ENCODE measurements at regions not wholly inside any gene's neighbourhood (a gene's known extent, or its start where the extent isn't known, plus 50 kb on each side); places are given as distances from the start of the nearest gene placed in this dataset.

DNA sequence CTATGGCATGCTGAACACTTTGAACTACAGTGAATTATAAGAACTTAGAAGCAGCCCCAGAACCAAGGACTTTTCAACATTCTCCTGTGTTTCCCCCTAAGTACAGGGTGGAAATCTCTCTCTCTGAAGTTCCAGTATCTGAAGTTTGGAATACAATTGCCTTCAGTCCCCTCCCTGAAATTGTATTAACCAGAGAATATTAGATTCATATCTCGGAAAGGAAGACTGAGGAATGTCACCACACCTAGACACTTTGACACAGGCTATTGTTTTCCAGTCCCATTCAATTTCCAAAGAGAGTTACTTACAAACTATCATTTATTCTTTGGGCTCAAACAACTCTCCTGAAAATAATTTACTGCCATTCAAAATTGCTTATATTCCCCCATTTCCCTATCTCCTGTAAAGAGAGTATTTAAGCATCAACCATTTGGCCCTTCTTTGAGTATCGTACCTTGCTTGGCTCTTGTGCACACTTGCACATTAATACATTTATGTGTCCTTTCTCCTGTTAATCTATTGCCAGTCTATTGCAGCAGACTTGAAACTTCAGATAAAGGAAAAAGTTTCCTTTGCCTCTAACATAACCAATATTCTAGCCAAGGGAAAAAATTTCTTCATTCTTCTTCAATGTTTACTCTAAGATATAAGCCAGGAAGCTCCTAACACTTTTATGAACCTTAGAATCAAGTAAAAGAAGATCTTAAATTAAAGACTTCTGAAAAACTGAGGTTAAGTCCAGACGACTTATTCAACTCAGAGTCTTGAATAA lies 402.4 kb upstream of the DDI1 start:
- H3K27me3 Mint-ChIP-seq (ENCODE audit: insufficient read depth, low read depth) = no peaks in the 10 kb centered on the region

DNA sequence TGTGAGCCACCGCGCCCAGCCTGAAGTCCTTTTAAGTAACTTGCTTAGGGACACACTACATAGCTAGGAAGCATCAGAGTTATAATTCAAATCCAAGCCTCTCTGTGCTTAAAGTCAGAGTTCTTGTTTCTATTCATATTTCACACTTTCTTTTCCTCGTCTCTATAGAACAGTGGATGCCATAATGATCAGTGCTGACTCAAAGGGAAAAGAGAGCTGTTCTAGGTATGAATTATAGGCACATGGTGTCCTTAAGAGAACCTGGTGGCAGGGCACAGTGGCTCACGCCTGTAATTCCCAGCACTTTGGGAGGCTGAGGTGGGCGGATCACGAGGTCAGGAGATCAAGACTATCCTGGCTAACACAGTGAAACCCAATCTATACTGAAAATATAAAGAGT lies 400.2 kb upstream of the DDI1 start:
- Mint-ChIP-seq H3K27me3 (ENCODE audit: insufficient read depth, low read depth) (no peaks in the 10 kb centered on the region), H3K36me3 (no peaks in the 10 kb centered on the region), H3K4me3 (no peak overlapping the region), H3K4me1 (peaks cover 20% of the 10 kb centered on the region), H3K27ac (no peak overlapping the region), H3K9me3 (no peaks in the 10 kb centered on the region)
- Histone ChIP-seq H3F3A (ENCODE audit: low read depth) (no peaks in the 10 kb centered on the region), H3K36me3 (no peaks in the 10 kb centered on the region), H3K27ac (no peak overlapping the region), H3K79me2 (ENCODE audit: low read depth) (no peaks in the 10 kb centered on the region), H3K9me3 (ENCODE audit: low read depth) (no peaks in the 10 kb centered on the region), H3K4me2 (no peak overlapping the region), H2AFZ (replicated peaks) (no peak overlapping the region), H3K4me1 (no peaks in the 10 kb centered on the region), H3K9ac (no peak overlapping the region), H3K4me3 (no peak overlapping the region), H3K27me3 (no peaks in the 10 kb centered on the region), H4K20me1 (ENCODE audit: low read depth) (no peaks in the 10 kb centered on the region)
- no peak for DNase-seq (ENCODE audit: low spot score)
- TF ChIP-seq, protein P1, sequence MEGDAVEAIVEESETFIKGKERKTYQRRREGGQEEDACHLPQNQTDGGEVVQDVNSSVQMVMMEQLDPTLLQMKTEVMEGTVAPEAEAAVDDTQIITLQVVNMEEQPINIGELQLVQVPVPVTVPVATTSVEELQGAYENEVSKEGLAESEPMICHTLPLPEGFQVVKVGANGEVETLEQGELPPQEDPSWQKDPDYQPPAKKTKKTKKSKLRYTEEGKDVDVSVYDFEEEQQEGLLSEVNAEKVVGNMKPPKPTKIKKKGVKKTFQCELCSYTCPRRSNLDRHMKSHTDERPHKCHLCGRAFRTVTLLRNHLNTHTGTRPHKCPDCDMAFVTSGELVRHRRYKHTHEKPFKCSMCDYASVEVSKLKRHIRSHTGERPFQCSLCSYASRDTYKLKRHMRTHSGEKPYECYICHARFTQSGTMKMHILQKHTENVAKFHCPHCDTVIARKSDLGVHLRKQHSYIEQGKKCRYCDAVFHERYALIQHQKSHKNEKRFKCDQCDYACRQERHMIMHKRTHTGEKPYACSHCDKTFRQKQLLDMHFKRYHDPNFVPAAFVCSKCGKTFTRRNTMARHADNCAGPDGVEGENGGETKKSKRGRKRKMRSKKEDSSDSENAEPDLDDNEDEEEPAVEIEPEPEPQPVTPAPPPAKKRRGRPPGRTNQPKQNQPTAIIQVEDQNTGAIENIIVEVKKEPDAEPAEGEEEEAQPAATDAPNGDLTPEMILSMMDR (IDR thresholded peaks at IDR 0.05) = no peak
- TF ChIP-seq EZH2 (IDR thresholded peaks at IDR 0.05) (no peak), EZH2phosphoT487 (IDR thresholded peaks at IDR 0.05) (no peak)

More for the DNA sequence above, 402.4 kb upstream of the DDI1 start:
- Histone ChIP-seq H3F3A (ENCODE audit: low read depth) (no peaks in the 10 kb centered on the region), H3K4me3 (no peak overlapping the region), H2AFZ (replicated peaks) (no peak overlapping the region), H3K4me1 (no peaks in the 10 kb centered on the region), H3K27me3 (no peaks in the 10 kb centered on the region), H3K9ac (no peak overlapping the region), H3K9me3 (ENCODE audit: low read depth) (no peaks in the 10 kb centered on the region), H3K36me3 (no peaks in the 10 kb centered on the region), H3K27ac (no peak overlapping the region), H3K4me2 (no peak overlapping the region), H4K20me1 (ENCODE audit: low read depth) (no peaks in the 10 kb centered on the region), H3K79me2 (ENCODE audit: low read depth) (no peaks in the 10 kb centered on the region)
- no peaks in the 10 kb centered on the region for H3K36me3 Mint-ChIP-seq
- H3K4me1 Mint-ChIP-seq = peaks cover 20% of the 10 kb centered on the region
- TF ChIP-seq, protein P1 (IDR thresholded peaks at IDR 0.05) = no peak
- no peak for TF ChIP-seq EZH2phosphoT487 (IDR thresholded peaks at IDR 0.05)
- no peak for TF ChIP-seq EZH2 (IDR thresholded peaks at IDR 0.05)
- no peaks in the 10 kb centered on the region for H3K9me3 Mint-ChIP-seq
- H3K4me3 Mint-ChIP-seq = no peak overlapping the region
- no peak overlapping the region for H3K27ac Mint-ChIP-seq
- DNase-seq (ENCODE audit: low spot score) = no peak

DNA sequence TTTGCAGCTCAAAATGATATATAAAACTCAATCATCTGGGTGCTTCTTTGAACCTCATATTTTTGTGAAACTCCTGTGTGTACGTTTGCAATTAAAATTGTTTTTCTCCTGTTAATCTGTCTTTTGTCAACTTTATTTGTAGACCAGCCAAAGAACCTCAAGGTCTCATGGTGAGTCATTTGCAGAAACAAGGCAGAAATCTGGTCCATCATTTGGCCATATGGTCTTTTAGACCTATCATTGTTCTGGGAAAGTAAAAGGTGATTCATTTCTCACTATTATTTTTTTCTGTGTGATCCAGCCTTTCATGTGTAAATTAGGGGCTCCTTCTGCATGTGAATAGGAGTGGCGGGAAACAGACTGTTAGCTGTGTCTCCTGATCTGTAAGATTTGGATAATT lies 399.1 kb upstream of the DDI1 start:
- no peak overlapping the region for H3K27ac ChIP-seq
- H3K9me3 ChIP-seq (ENCODE audit: low read depth) = no peaks in the 10 kb centered on the region
- no peaks in the 10 kb centered on the region for H3K36me3 ChIP-seq
- H3K27me3 ChIP-seq = no peaks in the 10 kb centered on the region
- H3F3A ChIP-seq (ENCODE audit: low read depth) = no peaks in the 10 kb centered on the region
- no peaks in the 10 kb centered on the region for H3K36me3 Mint-ChIP-seq
- H3K4me1 ChIP-seq = no peaks in the 10 kb centered on the region
- no peak for DNase-seq (ENCODE audit: low spot score)
- no peak overlapping the region for H3K4me3 ChIP-seq
- no peaks in the 10 kb centered on the region for H3K79me2 ChIP-seq (ENCODE audit: low read depth)
- H3K27ac Mint-ChIP-seq = no peak overlapping the region
- peaks cover 17% of the 10 kb centered on the region for H3K4me1 Mint-ChIP-seq
- H3K9ac ChIP-seq = no peak overlapping the region
- no peaks in the 10 kb centered on the region for H3K9me3 Mint-ChIP-seq
- no peak overlapping the region for H3K4me2 ChIP-seq
- H3K4me3 Mint-ChIP-seq = no peak overlapping the region
- H3K27me3 Mint-ChIP-seq (ENCODE audit: insufficient read depth, low read depth) = no peaks in the 10 kb centered on the region
- no peak overlapping the region for H2AFZ ChIP-seq (replicated peaks)
- no peaks in the 10 kb centered on the region for H4K20me1 ChIP-seq (ENCODE audit: low read depth)
- no peak for TF ChIP-seq EZH2phosphoT487 (IDR thresholded peaks at IDR 0.05)
- TF ChIP-seq, protein P1 (IDR thresholded peaks at IDR 0.05) = no peak
- no peak for TF ChIP-seq EZH2 (IDR thresholded peaks at IDR 0.05)
